ENCODE measurements at regions not wholly inside any gene's neighbourhood (a gene's known extent, or its start where the extent isn't known, plus 50 kb on each side); places are given as distances from the start of the nearest gene placed in this dataset.

GRCh38 chr6:134708079-134708478 is 241.8 kb downstream of the ALDH8A1 start:
- DNase-seq (ENCODE audit: low spot score) = no peak

- no peak for DNase-seq (ENCODE audit: low spot score)
These were observed 242.4 kb downstream of the ALDH8A1 start for GRCh38 chr6:134707342-134708031.

- DNase-seq (ENCODE audit: low spot score) = no peak
These were observed 243.1 kb downstream of the ALDH8A1 start for GRCh38 chr6:134706806-134707205.

DNA sequence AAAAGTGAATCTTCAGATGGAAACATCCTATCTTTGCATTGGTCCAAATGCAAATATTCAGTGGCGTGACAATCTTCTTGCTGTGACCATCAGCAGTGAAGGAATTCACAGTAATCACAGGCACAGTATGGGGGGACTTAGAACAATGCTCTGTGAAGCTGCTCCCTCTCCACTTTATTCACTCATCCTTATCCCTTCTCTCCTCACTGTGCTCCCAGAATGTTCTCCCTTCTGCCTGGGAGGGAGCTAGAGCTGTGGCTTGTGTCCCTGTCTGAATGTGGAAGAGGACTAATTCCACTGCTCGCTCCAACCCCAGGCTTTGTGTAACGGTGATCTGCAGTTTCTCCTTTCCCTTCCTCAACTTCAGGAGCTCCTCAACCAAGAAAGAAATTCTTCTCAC is 243.7 kb downstream of the ALDH8A1 start:
- no peak for DNase-seq (ENCODE audit: low spot score)

GRCh38 chr6:134703206-134703605 is 246.7 kb downstream of the ALDH8A1 start:
- no peak for DNase-seq (ENCODE audit: low spot score)

- no peak for DNase-seq (ENCODE audit: low spot score)
These were observed 247.6 kb downstream of the ALDH8A1 start for GRCh38 chr6:134702279-134702678.

- DNase-seq (ENCODE audit: low spot score) = no peak
These were observed 248.6 kb downstream of the ALDH8A1 start for GRCh38 chr6:134701301-134701700.

GRCh38 chr6:134698228-134698627 is 251.7 kb downstream of the ALDH8A1 start:
- no peak for DNase-seq (ENCODE audit: low spot score)

GRCh38 chr6:134692008-134692407 is 257.9 kb downstream of the ALDH8A1 start:
- no peak for DNase-seq (ENCODE audit: low spot score)

- no peak for DNase-seq (ENCODE audit: low spot score)
These were observed 258.7 kb downstream of the ALDH8A1 start for GRCh38 chr6:134691180-134691579.

DNA sequence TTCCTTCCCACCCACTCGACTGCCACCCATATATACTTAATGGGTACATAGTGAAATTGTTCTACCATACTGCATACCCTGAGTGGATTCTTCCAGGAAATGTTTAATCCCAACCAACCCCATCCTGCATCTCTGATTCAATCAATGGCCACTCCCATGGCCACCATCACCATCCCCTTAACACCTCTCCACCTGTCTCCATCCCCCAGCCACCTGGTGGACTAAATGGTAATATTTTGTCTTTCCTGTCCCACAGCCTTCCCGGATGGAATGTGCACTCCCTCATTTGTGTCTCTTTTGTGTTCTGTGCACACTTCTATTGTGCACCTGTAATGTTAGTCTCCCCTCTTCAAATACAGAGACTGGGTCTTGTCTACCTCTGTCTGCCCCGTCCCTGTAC is 259.9 kb downstream of the ALDH8A1 start:
- DNase-seq (ENCODE audit: low spot score) = no peak

- DNase-seq (ENCODE audit: low spot score) = no peak
These were observed 260.3 kb downstream of the ALDH8A1 start for GRCh38 chr6:134689641-134690040.

DNA sequence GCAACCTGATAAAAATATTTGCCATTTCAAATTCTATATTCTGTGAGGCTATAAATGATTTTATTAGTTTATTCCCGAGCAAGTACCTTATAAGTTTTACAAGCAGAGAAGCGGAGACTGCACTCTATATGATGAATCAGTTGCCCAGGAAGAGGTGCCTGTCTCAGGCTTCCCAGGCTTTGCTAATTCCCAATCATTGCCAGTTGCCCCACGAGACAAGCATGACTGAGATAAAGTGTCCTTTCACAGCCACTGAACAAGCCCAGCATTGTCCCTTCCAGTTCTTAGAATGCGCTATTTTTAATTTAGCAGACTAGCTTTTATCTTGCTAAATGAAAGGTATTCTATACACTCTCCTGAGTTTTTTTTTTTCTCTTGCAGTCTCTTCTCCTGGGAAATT is 260.7 kb downstream of the ALDH8A1 start:
- DNase-seq (ENCODE audit: low spot score) = no peak

DNA sequence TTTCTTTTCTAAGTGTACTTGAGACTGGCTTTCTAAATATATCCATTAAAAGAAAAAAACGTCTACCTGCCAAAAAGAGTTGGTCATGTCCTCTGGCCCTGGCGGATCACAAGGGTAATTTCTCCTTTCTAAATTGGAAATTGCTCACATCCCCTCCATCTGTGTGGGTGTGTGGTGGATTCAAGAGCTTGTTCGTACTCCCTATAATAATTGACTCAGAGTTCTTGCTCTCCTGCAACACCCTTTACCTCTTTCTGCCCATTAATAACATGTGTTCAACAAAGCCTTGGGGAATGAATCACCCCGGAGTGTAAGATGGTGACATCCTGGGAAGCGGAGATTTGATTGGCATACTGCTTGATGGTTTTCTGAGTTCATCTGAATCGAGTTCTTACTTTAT is 263.8 kb downstream of the ALDH8A1 start:
- DNase-seq (ENCODE audit: low spot score) = no peak

- DNase-seq (ENCODE audit: low spot score) = no peak
These were observed 265.5 kb downstream of the ALDH8A1 start for GRCh38 chr6:134684423-134684795.

- no peak for DNase-seq (ENCODE audit: low spot score)
These were observed 266.0 kb downstream of the ALDH8A1 start for GRCh38 chr6:134683783-134684422.

- no peak for DNase-seq (ENCODE audit: low spot score)
These were observed 269.5 kb downstream of the ALDH8A1 start for GRCh38 chr6:134680433-134680832.

GRCh38 chr6:134680021-134680420 is 269.9 kb downstream of the ALDH8A1 start:
- DNase-seq (ENCODE audit: low spot score) = no peak

- peak; percentile 56 for DNase-seq (ENCODE audit: low spot score)
These were observed 271.4 kb downstream of the ALDH8A1 start for GRCh38 chr6:134678436-134678889.

- DNase-seq (ENCODE audit: low spot score) = no peak
These were observed 273.3 kb downstream of the ALDH8A1 start for GRCh38 chr6:134676307-134677281.

DNA sequence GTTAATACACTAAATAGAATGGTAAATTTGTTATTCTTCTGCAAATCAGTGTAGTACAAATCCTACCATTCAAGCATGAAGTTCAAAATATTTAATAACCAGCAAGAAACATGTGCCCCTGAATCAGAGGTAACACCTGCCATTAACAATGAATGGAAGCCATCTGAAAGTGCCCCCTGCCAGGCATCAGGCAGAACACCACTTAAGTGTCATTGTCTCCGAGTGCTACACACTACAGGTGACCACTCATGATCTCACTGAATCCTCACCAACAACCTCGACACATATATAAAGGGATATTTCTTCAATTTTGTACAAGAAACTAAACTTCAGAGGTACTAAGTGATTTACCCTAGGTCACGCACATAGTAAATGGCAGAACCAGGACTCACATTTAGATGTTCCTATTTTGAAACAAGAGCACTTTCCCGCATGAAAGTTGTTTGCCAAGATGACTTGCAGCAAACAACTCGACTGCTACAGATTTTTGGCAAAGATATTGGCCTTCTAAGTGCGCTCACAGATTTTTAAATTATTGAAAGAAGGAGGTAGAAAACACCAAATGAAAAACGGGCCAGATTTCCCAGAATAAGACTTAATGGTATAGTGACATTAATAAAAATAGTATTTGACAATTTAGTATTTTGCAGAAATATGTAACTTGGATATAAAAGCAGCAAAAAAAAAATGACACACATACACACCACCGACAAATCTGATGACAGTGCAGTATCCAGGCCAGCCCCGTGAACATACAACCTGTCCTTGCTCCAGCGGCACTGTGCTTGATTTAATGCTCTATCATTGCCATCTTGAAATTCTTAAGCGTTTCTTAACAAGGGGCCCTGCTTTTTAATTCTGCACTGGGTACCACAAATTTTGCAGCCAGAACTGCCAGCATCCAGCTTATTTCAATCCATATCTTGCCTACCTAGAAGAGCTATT is 274.5 kb downstream of the ALDH8A1 start:
- no peak for DNase-seq (ENCODE audit: low spot score)

- DNase-seq (ENCODE audit: low spot score) = no peak
These were observed 275.3 kb downstream of the ALDH8A1 start for GRCh38 chr6:134674562-134674961.

Data from LoVo (cell line).